Gastrocnemius medialis (tissue), 4 donors: ENCODE measurements at regions not wholly inside any gene's neighbourhood (a gene's known extent, or its start where the extent isn't known, plus 50 kb on each side); places are given as distances from the start of the nearest gene placed in this dataset.

Experiments
- POLR2A ChIP-seq, 2 donors: fragments of 450-650 bp; IDR thresholded peaks; one replicate each; pipeline ENCODE4 v1.6.1; 2017; ENCODE audit warnings: antibody characterized with exemption in 2 of 2, mild to moderate bottlenecking in 2 of 2, moderate library complexity in 2 of 2
- TF ChIP-seq, protein P1 (sequence below), 5 experiments: fragments of 450-650 bp in 3 of 5; fragments of 200-600 bp in 2 of 5; sonication (generic) in 2 of 5; IDR thresholded peaks in 4 of 5; conservative IDR thresholded peaks in 1 of 5; 1 replicate in 4 of 5; 2 replicates in 1 of 5; pipeline ENCODE4 v1.5.1; 2016 to 2019; ENCODE audit warnings: antibody characterized with exemption in 5 of 5, mild to moderate bottlenecking in 3 of 5, moderate library complexity in 3 of 5

DNA sequence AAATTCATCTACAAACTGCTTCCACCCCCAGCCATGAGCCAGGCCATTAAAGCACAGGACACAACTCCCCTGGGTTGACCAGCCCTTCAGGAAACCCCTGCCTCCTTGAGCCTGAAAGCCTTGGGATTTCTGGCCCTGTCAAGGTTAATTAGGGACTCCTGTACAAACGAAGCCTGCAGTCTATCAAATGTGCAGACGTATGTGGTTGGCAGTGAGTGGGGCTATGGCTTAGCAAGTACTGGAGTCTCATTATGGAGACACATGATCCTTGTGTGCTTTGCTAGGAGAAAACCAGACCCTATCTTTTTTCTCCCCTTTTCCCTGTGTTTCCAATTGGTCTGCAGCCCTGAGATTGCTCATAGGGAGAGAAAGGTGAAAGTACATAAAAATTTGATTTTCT lies 588.3 kb upstream of the USP24 start:
- TF ChIP-seq, protein P1, sequence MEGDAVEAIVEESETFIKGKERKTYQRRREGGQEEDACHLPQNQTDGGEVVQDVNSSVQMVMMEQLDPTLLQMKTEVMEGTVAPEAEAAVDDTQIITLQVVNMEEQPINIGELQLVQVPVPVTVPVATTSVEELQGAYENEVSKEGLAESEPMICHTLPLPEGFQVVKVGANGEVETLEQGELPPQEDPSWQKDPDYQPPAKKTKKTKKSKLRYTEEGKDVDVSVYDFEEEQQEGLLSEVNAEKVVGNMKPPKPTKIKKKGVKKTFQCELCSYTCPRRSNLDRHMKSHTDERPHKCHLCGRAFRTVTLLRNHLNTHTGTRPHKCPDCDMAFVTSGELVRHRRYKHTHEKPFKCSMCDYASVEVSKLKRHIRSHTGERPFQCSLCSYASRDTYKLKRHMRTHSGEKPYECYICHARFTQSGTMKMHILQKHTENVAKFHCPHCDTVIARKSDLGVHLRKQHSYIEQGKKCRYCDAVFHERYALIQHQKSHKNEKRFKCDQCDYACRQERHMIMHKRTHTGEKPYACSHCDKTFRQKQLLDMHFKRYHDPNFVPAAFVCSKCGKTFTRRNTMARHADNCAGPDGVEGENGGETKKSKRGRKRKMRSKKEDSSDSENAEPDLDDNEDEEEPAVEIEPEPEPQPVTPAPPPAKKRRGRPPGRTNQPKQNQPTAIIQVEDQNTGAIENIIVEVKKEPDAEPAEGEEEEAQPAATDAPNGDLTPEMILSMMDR (IDR thresholded peaks at IDR 0.05 in 4 of 5, conservative IDR thresholded peaks at IDR 0.05 in 1 of 5) = no peak
- no peak for TF ChIP-seq POLR2A (IDR thresholded peaks at IDR 0.05)
